ENCODE measurements at regions not wholly inside any gene's neighbourhood (a gene's known extent, or its start where the extent isn't known, plus 50 kb on each side); places are given as distances from the start of the nearest gene placed in this dataset.

GRCh38 chr6:156351346-156351966 is 425.7 kb upstream of the ARID1B start:
- no peak for TF ChIP-seq CTCF (IDR thresholded peaks at IDR 0.05; ENCODE audit: control extremely low read depth, extremely low read depth, low read depth, missing control alignments)
- ChIA-PET CTCF (interaction anchor here (1.1 kb wide), 1 partner anchor 846 kb away, joined by 3 read pairs; no protein-coding TSS in a partner anchor), POLR2A (no interaction called here)
- no peak for DNase-seq (ENCODE audit: extremely low spot score)

- ChIA-PET POLR2A (no interaction called here), CTCF (no interaction called here)
- DNase-seq (ENCODE audit: extremely low spot score), result no peak
- TF ChIP-seq CTCF (IDR thresholded peaks at IDR 0.05; ENCODE audit: control extremely low read depth, extremely low read depth, low read depth, missing control alignments), result no peak
Observed at GRCh38 chr6:156350337-156350736, 426.8 kb upstream of the ARID1B start.

GRCh38 chr6:156348849-156349248 is 428.3 kb upstream of the ARID1B start:
- TF ChIP-seq CTCF (IDR thresholded peaks at IDR 0.05; ENCODE audit: control extremely low read depth, extremely low read depth, low read depth, missing control alignments), result no peak
- no peak for DNase-seq (ENCODE audit: extremely low spot score)
- POLR2A ChIA-PET, result no interaction called here
- CTCF ChIA-PET, result no interaction called here

- DNase-seq (ENCODE audit: extremely low spot score), result no peak
- no peak for TF ChIP-seq CTCF (IDR thresholded peaks at IDR 0.05; ENCODE audit: control extremely low read depth, extremely low read depth, low read depth, missing control alignments)
- ChIA-PET POLR2A (no interaction called here), CTCF (no interaction called here)
Observed at GRCh38 chr6:156348424-156348823, 428.8 kb upstream of the ARID1B start.

- no peak for TF ChIP-seq CTCF (IDR thresholded peaks at IDR 0.05; ENCODE audit: control extremely low read depth, extremely low read depth, low read depth, missing control alignments)
- DNase-seq (ENCODE audit: extremely low spot score), result no peak
- ChIA-PET POLR2A (no interaction called here), CTCF (no interaction called here)
Observed at GRCh38 chr6:156347656-156348055, 429.5 kb upstream of the ARID1B start.

GRCh38 chr6:156347246-156347645 is 429.9 kb upstream of the ARID1B start:
- DNase-seq (ENCODE audit: extremely low spot score), result no peak
- ChIA-PET CTCF (no interaction called here), POLR2A (no interaction called here)
- no peak for TF ChIP-seq CTCF (IDR thresholded peaks at IDR 0.05; ENCODE audit: control extremely low read depth, extremely low read depth, low read depth, missing control alignments)

- POLR2A ChIA-PET, result no interaction called here
- DNase-seq (ENCODE audit: extremely low spot score), result no peak
- TF ChIP-seq CTCF (IDR thresholded peaks at IDR 0.05; ENCODE audit: control extremely low read depth, extremely low read depth, low read depth, missing control alignments), result no peak
- CTCF ChIA-PET, result no interaction called here
Observed at GRCh38 chr6:156345700-156346099, 431.5 kb upstream of the ARID1B start.

All from GM10248 (cell line).